PC-3 (cell line): ENCODE measurements at regions not wholly inside any gene's neighbourhood (a gene's known extent, or its start where the extent isn't known, plus 50 kb on each side); places are given as distances from the start of the nearest gene placed in this dataset.

Experiments used
- EZH2 ChIP-seq: fragments of 300-600 bp; sonication (generic); IDR thresholded peaks from one replicate; pipeline ENCODE4 v1.6.1; 2017; ENCODE audit warnings: antibody characterized with exemption, mild to moderate bottlenecking, low read length; ENCODE audit not compliant: unreplicated experiment
- EZH2phosphoT487 ChIP-seq: fragments of 300-600 bp; sonication (generic); IDR thresholded peaks from 2 replicates; pipeline ENCODE4 v1.6.1; 2018; ENCODE audit warnings: mild to moderate bottlenecking, antibody characterized with exemption, low read length, borderline replicate concordance
- TF ChIP-seq, protein P1 (sequence below): fragments of 300-600 bp; sonication (generic); conservative IDR thresholded peaks from 2 replicates; pipeline ENCODE4 v1.5.1; 2017; ENCODE audit warnings: antibody characterized with exemption, low read depth, mild to moderate bottlenecking, low read length

DNA sequence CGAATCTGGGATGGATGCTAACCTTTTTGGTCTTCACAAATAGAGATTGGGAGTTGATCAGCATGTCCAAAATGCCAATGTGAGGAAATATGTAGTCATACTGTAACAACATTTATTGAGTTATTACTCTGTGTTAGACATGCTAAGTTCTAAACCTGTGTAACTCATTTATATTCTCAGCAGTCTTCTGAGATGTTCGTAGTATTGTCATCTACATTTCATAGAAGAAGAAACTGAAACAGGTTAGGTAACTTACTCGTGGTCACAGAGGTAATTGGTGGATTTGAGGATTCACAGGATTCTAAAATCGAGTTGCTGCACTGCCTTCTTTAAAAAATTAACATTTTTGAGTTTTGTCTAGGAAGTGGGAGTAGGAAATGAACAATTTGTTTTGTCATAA is 162.1 kb downstream of the UBE2E3 start:
- TF ChIP-seq, protein P1, sequence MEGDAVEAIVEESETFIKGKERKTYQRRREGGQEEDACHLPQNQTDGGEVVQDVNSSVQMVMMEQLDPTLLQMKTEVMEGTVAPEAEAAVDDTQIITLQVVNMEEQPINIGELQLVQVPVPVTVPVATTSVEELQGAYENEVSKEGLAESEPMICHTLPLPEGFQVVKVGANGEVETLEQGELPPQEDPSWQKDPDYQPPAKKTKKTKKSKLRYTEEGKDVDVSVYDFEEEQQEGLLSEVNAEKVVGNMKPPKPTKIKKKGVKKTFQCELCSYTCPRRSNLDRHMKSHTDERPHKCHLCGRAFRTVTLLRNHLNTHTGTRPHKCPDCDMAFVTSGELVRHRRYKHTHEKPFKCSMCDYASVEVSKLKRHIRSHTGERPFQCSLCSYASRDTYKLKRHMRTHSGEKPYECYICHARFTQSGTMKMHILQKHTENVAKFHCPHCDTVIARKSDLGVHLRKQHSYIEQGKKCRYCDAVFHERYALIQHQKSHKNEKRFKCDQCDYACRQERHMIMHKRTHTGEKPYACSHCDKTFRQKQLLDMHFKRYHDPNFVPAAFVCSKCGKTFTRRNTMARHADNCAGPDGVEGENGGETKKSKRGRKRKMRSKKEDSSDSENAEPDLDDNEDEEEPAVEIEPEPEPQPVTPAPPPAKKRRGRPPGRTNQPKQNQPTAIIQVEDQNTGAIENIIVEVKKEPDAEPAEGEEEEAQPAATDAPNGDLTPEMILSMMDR, result no peak
- TF ChIP-seq EZH2 (no peak), EZH2phosphoT487 (no peak)
